MCF 10A (cell line): ENCODE measurements at regions not wholly inside any gene's neighbourhood (a gene's known extent, or its start where the extent isn't known, plus 50 kb on each side); places are given as distances from the start of the nearest gene placed in this dataset.
"Not testable (repeated sequence)": the region's sequence is repeated elsewhere in the genome, so short reads cannot be mapped to it uniquely, and the experiment has no call there.

Experiments used
- BruUV-seq: library from RNA; stranded (reverse); fragments of 400-500 nt; replicated peaks from 2 replicates; lab custom pipeline; 2021; lab: Mats Ljungman, UMichigan
- CTCF ChIA-PET: fragments of 300-600 bp; sonication (Branson Sonifier 250); formaldehyde crosslinking; extraction: SDS; loops from one replicate; lab custom pipeline; 2021; ENCODE audit warnings: antibody characterized with exemption, inconsistent platforms; lab: Yijun Ruan, JAX
- POLR2A ChIA-PET: fragments of 300-600, 350-650 bp; sonication (Branson Sonifier 250); formaldehyde crosslinking; extraction: SDS; loops from one replicate; lab custom pipeline; 2020; ENCODE audit warnings: antibody characterized with exemption, inconsistent platforms; lab: Yijun Ruan, JAX
- DNase-seq: peaks from one replicate; pipeline ENCODE4 v3.0.0-alpha.2; 2018; ENCODE audit not compliant: unreplicated experiment
- H3K27ac Mint-ChIP-seq: one replicate; pipeline ENCODE4 v1.8.0; 2022; ENCODE audit warnings: mild to moderate bottlenecking, low read depth, mixed read lengths; ENCODE audit not compliant: unreplicated experiment
- H3K27me3 Mint-ChIP-seq: one replicate; pipeline ENCODE4 v1.8.0; 2022; ENCODE audit warnings: mixed read lengths; ENCODE audit not compliant: insufficient read depth, unreplicated experiment
- H3K36me3 Mint-ChIP-seq: one replicate; pipeline ENCODE4 v1.8.0; 2022; ENCODE audit warnings: mild to moderate bottlenecking, moderate library complexity, mixed read lengths; ENCODE audit not compliant: insufficient read depth, unreplicated experiment
- H3K4me1 Mint-ChIP-seq: one replicate; pipeline ENCODE4 v1.8.0; 2022; ENCODE audit warnings: mixed read lengths; ENCODE audit not compliant: insufficient read depth, unreplicated experiment
- H3K4me3 Mint-ChIP-seq: one replicate; pipeline ENCODE4 v1.8.0; 2022; ENCODE audit warnings: mild to moderate bottlenecking, moderate library complexity, mixed read lengths; ENCODE audit not compliant: unreplicated experiment
- H3K9me3 Mint-ChIP-seq: one replicate; pipeline ENCODE4 v1.8.0; 2022; ENCODE audit warnings: mixed read lengths; ENCODE audit not compliant: unreplicated experiment
- CTCF ChIP-seq: fragments of 200-600 bp; IDR thresholded peaks from one replicate; pipeline ENCODE4 v1.8.0; 2022; ENCODE audit warnings: antibody characterized with exemption, mild to moderate bottlenecking; ENCODE audit not compliant: unreplicated experiment
- intact Hi-C: fragments of 100-400 bp; cut with micrococcal nuclease; formaldehyde crosslinking; loops from 2 replicates; pipeline ENCODE4 v1.14.1; 2022

GRCh38 chr5:100676817-100677631 is 141.8 kb downstream of the FAM174A start:
- TF ChIP-seq CTCF, result no peak
- ChIA-PET CTCF (interaction anchor here (0.5 to 1.5 kb wide), 4 partner anchors 11 to 714 kb away, joined by 3 read pairs; no protein-coding TSS in a partner anchor), POLR2A (interaction anchor here (0.6 kb wide), 1 partner anchor 292 kb away, joined by 3 read pairs; no protein-coding TSS in a partner anchor)
- H3K27ac Mint-ChIP-seq, result no peak overlapping the region
- no peaks in the 10 kb centered on the region for H3K36me3 Mint-ChIP-seq
- BruUV-seq, result no TSS peak
- DNase-seq, result peak; percentile 32
- no peak overlapping the region for H3K4me3 Mint-ChIP-seq
- intact Hi-C loops, result no loop called here
- peaks cover 10% of the 10 kb centered on the region for H3K9me3 Mint-ChIP-seq
- H3K4me1 Mint-ChIP-seq, result peaks cover 15% of the 10 kb centered on the region
- no peaks in the 10 kb centered on the region for H3K27me3 Mint-ChIP-seq

DNA sequence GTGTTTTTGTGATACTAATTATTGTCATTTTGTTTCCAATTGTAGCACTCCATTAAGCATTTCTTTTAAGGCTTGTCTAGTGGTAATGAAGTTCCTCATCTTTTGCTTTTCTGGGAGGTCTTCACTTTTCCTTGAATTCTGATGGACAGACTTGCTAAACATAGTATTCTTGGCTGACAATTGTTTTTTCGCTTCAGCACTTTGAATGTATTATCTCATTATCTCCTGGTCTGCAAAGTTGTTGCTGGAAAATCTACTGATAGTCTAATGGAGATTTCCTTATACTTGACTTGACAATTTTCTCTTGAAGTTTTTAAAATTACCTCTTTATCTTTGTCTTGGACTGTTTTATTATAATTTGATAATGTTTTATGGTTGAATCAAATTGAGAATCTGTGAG is 147.5 kb downstream of the FAM174A start:
- ChIA-PET CTCF (no interaction called here), POLR2A (no interaction called here)
- no peak for DNase-seq
- Mint-ChIP-seq H3K36me3 (no peaks in the 10 kb centered on the region), H3K9me3 (peaks cover 14% of the 10 kb centered on the region), H3K27me3 (no peaks in the 10 kb centered on the region), H3K27ac (no peak overlapping the region), H3K4me1 (peaks cover 5% of the 10 kb centered on the region), H3K4me3 (no peak overlapping the region)
- intact Hi-C loops, result no loop called here
- no TSS peak for BruUV-seq
- TF ChIP-seq CTCF, result no peak

- CTCF ChIA-PET, result no interaction called here
- Mint-ChIP-seq H3K4me1 (no peaks in the 10 kb centered on the region), H3K9me3 (peaks cover 14% of the 10 kb centered on the region), H3K27me3 (no peaks in the 10 kb centered on the region), H3K36me3 (no peaks in the 10 kb centered on the region), H3K27ac (no peak overlapping the region), H3K4me3 (no peak overlapping the region)
- POLR2A ChIA-PET, result no interaction called here
- no peak for DNase-seq
- no peak for TF ChIP-seq CTCF
- intact Hi-C loops, result no loop called here
- no TSS peak for BruUV-seq
Measured at GRCh38 chr5:100683881-100684280, 148.7 kb downstream of the FAM174A start.

DNA sequence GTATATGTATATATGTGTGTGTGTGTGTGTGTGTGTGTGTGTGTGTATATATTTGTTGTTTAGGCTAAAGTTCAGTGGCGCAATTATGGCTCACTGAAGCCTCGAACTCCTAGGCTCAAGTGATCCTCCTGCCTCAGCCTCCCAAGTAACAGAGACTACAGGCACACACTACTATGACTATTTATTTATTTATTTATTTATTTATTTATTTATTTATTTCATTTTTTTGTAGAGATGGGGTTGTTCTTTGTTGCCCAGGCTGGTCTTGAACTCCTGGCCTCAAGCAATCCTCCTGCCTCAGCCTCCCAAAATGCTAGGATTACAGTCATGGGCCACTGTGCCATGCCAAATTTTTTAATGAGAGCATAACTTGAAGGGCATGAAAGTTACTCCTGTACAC is 149.9 kb downstream of the FAM174A start:
- peaks cover 14% of the 10 kb centered on the region for H3K9me3 Mint-ChIP-seq
- CTCF ChIA-PET, result interaction anchor here (0.6 kb wide), 1 partner anchor 447 kb away, joined by 3 read pairs; no protein-coding TSS in a partner anchor
- H3K27ac Mint-ChIP-seq, DNase-seq, H3K4me3 Mint-ChIP-seq, H3K4me1 Mint-ChIP-seq, H3K36me3 Mint-ChIP-seq, intact Hi-C loops, H3K27me3 Mint-ChIP-seq, POLR2A ChIA-PET, BruUV-seq: not testable (repeated sequence)

DNA sequence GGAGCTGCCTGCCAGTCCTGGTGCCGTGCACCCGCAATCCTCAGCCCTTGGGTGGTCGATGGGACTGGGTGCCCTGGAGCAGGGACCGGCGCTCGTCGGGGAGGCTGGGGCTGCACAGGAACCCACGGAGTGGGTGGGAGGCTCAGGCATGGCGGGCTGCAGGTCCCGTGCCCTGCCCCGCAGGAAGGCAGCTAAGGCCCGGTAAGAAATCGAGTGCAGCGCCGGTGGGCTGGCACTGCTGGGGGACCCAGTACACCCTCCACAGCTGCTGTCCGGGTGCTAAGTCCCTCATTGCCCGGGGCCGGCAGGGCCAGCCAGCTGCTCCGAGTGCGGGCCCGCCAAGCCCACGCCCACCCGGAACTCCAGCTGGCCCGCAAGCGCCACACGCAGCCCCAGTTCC is 153.7 kb downstream of the FAM174A start:
- not testable (repeated sequence) for H3K27ac Mint-ChIP-seq
- CTCF ChIA-PET, result interaction anchor here (0.7 to 0.9 kb wide), 2 partner anchors 9 to 12 kb away, joined by 3 to 4 read pairs; no protein-coding TSS in a partner anchor

More for the DNA sequence above, 153.7 kb downstream of the FAM174A start:
- H3K4me1 Mint-ChIP-seq, H3K4me3 Mint-ChIP-seq, DNase-seq, H3K27me3 Mint-ChIP-seq, H3K9me3 Mint-ChIP-seq, POLR2A ChIA-PET, BruUV-seq, intact Hi-C loops, H3K36me3 Mint-ChIP-seq: not testable (repeated sequence)
